Neural crest cell (in vitro differentiated cells): ENCODE measurements at regions not wholly inside any gene's neighbourhood (a gene's known extent, or its start where the extent isn't known, plus 50 kb on each side); places are given as distances from the start of the nearest gene placed in this dataset.
"Not testable (repeated sequence)": the region's sequence is repeated elsewhere in the genome, so short reads cannot be mapped to it uniquely, and the experiment has no call there.

Experiments
- DNase-seq: peaks from one replicate; pipeline ENCODE4 v3.0.0; 2021; ENCODE audit warnings: low read depth, mixed read lengths, low spot score
- H3K27ac Mint-ChIP-seq: one replicate; pipeline ENCODE4 v1.8.0; 2021; ENCODE audit warnings: mild to moderate bottlenecking, mixed read lengths; ENCODE audit not compliant: unreplicated experiment
- H3K27me3 Mint-ChIP-seq: 2 replicates; pipeline ENCODE4 v1.8.0; 2021; ENCODE audit warnings: low read depth, mild to moderate bottlenecking, mixed read lengths
- H3K36me3 Mint-ChIP-seq: 2 replicates; pipeline ENCODE4 v1.8.0; 2021; ENCODE audit warnings: low read depth, mild to moderate bottlenecking, mixed read lengths
- H3K4me1 Mint-ChIP-seq: 2 replicates; pipeline ENCODE4 v1.8.0; 2021; ENCODE audit warnings: mixed read lengths
- H3K4me3 Mint-ChIP-seq: one replicate; pipeline ENCODE4 v1.8.0; 2021; ENCODE audit warnings: mild to moderate bottlenecking, mixed read lengths
- H3K9me3 Mint-ChIP-seq: 2 replicates; pipeline ENCODE4 v1.8.0; 2021; ENCODE audit warnings: mixed read lengths
- CTCF ChIP-seq: fragments of 200-600 bp; sonication (generic); conservative IDR thresholded peaks from 2 replicates; pipeline ENCODE4 v1.5.0; 2021; ENCODE audit warnings: antibody characterized with exemption, mild to moderate bottlenecking

- peaks cover 8% of the 10 kb centered on the region for H3K4me1 Mint-ChIP-seq
- no peak for TF ChIP-seq CTCF
Measured at GRCh38 chr14:28161040-28161439, 605.5 kb upstream of the FOXG1 start.

GRCh38 chr14:28163233-28163632, 603.4 kb upstream of the FOXG1 start:
- DNase-seq: no peak
- TF ChIP-seq CTCF: no peak
- Mint-ChIP-seq H3K36me3 (peaks cover 5% of the 10 kb centered on the region), H3K27ac (no peak overlapping the region), H3K27me3 (no peaks in the 10 kb centered on the region), H3K4me1 (peaks cover 8% of the 10 kb centered on the region), H3K4me3 (no peak overlapping the region), H3K9me3 (no peaks in the 10 kb centered on the region)

More at GRCh38 chr14:28161040-28161439, 605.5 kb upstream of the FOXG1 start:
- Mint-ChIP-seq H3K27me3 (no peaks in the 10 kb centered on the region), H3K27ac (no peak overlapping the region), H3K4me3 (no peak overlapping the region), H3K36me3 (peaks cover 3% of the 10 kb centered on the region), H3K9me3 (no peaks in the 10 kb centered on the region)
- no peak for DNase-seq

- Mint-ChIP-seq H3K9me3 (no peaks in the 10 kb centered on the region), H3K27ac (no peak overlapping the region), H3K4me1 (peaks cover 8% of the 10 kb centered on the region), H3K27me3 (no peaks in the 10 kb centered on the region), H3K36me3 (peaks cover 9% of the 10 kb centered on the region), H3K4me3 (no peak overlapping the region)
- DNase-seq: no peak
- TF ChIP-seq CTCF: no peak
Measured at GRCh38 chr14:28163897-28164296, 602.7 kb upstream of the FOXG1 start.

- H3K27me3 Mint-ChIP-seq, H3K36me3 Mint-ChIP-seq, DNase-seq, H3K4me1 Mint-ChIP-seq, H3K9me3 Mint-ChIP-seq: not testable (repeated sequence)
- Mint-ChIP-seq H3K4me3 (peak overlapping the region; percentile 94), H3K27ac (peak overlapping the region; percentile 98)
Measured at GRCh38 chr14:28187902-28188830, 578.4 kb upstream of the FOXG1 start.

GRCh38 chr14:28196878-28197277, 569.7 kb upstream of the FOXG1 start:
- no peaks in the 10 kb centered on the region for H3K36me3 Mint-ChIP-seq
- no peaks in the 10 kb centered on the region for H3K9me3 Mint-ChIP-seq
- DNase-seq: no peak
- no peaks in the 10 kb centered on the region for H3K4me1 Mint-ChIP-seq
- H3K4me3 Mint-ChIP-seq: no peak overlapping the region
- no peak for TF ChIP-seq CTCF
- H3K27me3 Mint-ChIP-seq: no peaks in the 10 kb centered on the region
- no peak overlapping the region for H3K27ac Mint-ChIP-seq

GRCh38 chr14:28220391-28220790, 546.2 kb upstream of the FOXG1 start:
- H3K4me1 Mint-ChIP-seq: no peaks in the 10 kb centered on the region
- TF ChIP-seq CTCF: no peak
- no peaks in the 10 kb centered on the region for H3K9me3 Mint-ChIP-seq
- H3K36me3 Mint-ChIP-seq: no peaks in the 10 kb centered on the region
- no peak overlapping the region for H3K4me3 Mint-ChIP-seq
- no peak overlapping the region for H3K27ac Mint-ChIP-seq
- no peak for DNase-seq
- H3K27me3 Mint-ChIP-seq: no peaks in the 10 kb centered on the region
